ENCODE measurements at regions not wholly inside any gene's neighbourhood (a gene's known extent, or its start where the extent isn't known, plus 50 kb on each side); places are given as distances from the start of the nearest gene placed in this dataset.
"Not testable (repeated sequence)": the region's sequence is repeated elsewhere in the genome, so short reads cannot be mapped to it uniquely, and the experiment has no call there.

- TF ChIP-seq CTCF (IDR thresholded peaks at IDR 0.05; ENCODE audit: low read length); EZH2 (IDR thresholded peaks at IDR 0.05; ENCODE audit: borderline replicate concordance, low read length): not testable (repeated sequence)
These were observed 116.5 kb upstream of the CDYL start for GRCh38 chr6:4659719-4660118.

Measured in OCI-LY1 (cell line).